ENCODE measurements at regions not wholly inside any gene's neighbourhood (a gene's known extent, or its start where the extent isn't known, plus 50 kb on each side); places are given as distances from the start of the nearest gene placed in this dataset.

GRCh38 chrX:124524852-124525251 lies 178.5 kb downstream of the SH2D1A start:
- no peak for DNase-seq (ENCODE audit: low read depth)

GRCh38 chrX:124529786-124530185 lies 183.4 kb downstream of the SH2D1A start:
- DNase-seq (ENCODE audit: low read depth): no peak

- DNase-seq (ENCODE audit: low read depth): no peak
Observed at GRCh38 chrX:124530803-124531202, 184.4 kb downstream of the SH2D1A start.

- DNase-seq (ENCODE audit: low read depth): no peak
Observed at GRCh38 chrX:124534536-124534935, 188.2 kb downstream of the SH2D1A start.

GRCh38 chrX:124540474-124540873 lies 194.1 kb downstream of the SH2D1A start:
- no peak for DNase-seq (ENCODE audit: low read depth)

GRCh38 chrX:124548571-124548970 lies 202.2 kb downstream of the SH2D1A start:
- no peak for DNase-seq (ENCODE audit: low read depth)

GRCh38 chrX:124555036-124555595 lies 208.8 kb downstream of the SH2D1A start:
- peak; percentile 59 for DNase-seq (ENCODE audit: low read depth)

GRCh38 chrX:124557976-124558375 lies 211.6 kb downstream of the SH2D1A start:
- no peak for DNase-seq (ENCODE audit: low read depth)

GRCh38 chrX:124573468-124573867 lies 227.1 kb downstream of the SH2D1A start:
- no peak for DNase-seq (ENCODE audit: low read depth)

- DNase-seq (ENCODE audit: low read depth): no peak
Observed at GRCh38 chrX:124592744-124593143, 246.4 kb downstream of the SH2D1A start.

- peak; percentile 7 for DNase-seq (ENCODE audit: low read depth)
Observed at GRCh38 chrX:124594017-124594651, 247.8 kb downstream of the SH2D1A start.

GRCh38 chrX:124605511-124605910 lies 259.1 kb downstream of the SH2D1A start:
- DNase-seq (ENCODE audit: low read depth): no peak

GRCh38 chrX:124606724-124607123 lies 260.4 kb downstream of the SH2D1A start:
- DNase-seq (ENCODE audit: low read depth): no peak

GRCh38 chrX:124619710-124620109 lies 273.3 kb downstream of the SH2D1A start:
- DNase-seq (ENCODE audit: low read depth): no peak

- no peak for DNase-seq (ENCODE audit: low read depth)
Observed at GRCh38 chrX:124634363-124634762, 288.0 kb downstream of the SH2D1A start.

GRCh38 chrX:124641737-124642491 lies 295.6 kb downstream of the SH2D1A start:
- DNase-seq (ENCODE audit: low read depth): no peak

GRCh38 chrX:124646403-124646802 lies 300.0 kb downstream of the SH2D1A start:
- DNase-seq (ENCODE audit: low read depth): no peak

GRCh38 chrX:124651031-124651430 lies 304.7 kb downstream of the SH2D1A start:
- no peak for DNase-seq (ENCODE audit: low read depth)

GRCh38 chrX:124665621-124666400 lies 319.4 kb downstream of the SH2D1A start:
- DNase-seq (ENCODE audit: low read depth): no peak

GRCh38 chrX:124679199-124679598 lies 332.8 kb downstream of the SH2D1A start:
- DNase-seq (ENCODE audit: low read depth): no peak

- no peak for DNase-seq (ENCODE audit: low read depth)
Observed at GRCh38 chrX:124680287-124680686, 333.9 kb downstream of the SH2D1A start.

- DNase-seq (ENCODE audit: low read depth): no peak
Observed at GRCh38 chrX:124690495-124690894, 344.1 kb downstream of the SH2D1A start.

All from RPMI7951 (cell line).